ENCODE measurements at regions not wholly inside any gene's neighbourhood (a gene's known extent, or its start where the extent isn't known, plus 50 kb on each side); places are given as distances from the start of the nearest gene placed in this dataset.
"Not testable (repeated sequence)": the region's sequence is repeated elsewhere in the genome, so short reads cannot be mapped to it uniquely, and the experiment has no call there.

GRCh38 chr2:147037048-147037447, 807.8 kb upstream of the ACVR2A start:
- no peak for DNase-seq

GRCh38 chr2:147033044-147033443, 811.8 kb upstream of the ACVR2A start:
- DNase-seq = no peak

GRCh38 chr2:147031897-147032296, 812.9 kb upstream of the ACVR2A start:
- no peak for DNase-seq

GRCh38 chr2:147030966-147031720, 813.7 kb upstream of the ACVR2A start:
- no peak for DNase-seq

- DNase-seq = no peak
Observed at GRCh38 chr2:147027436-147027835, 817.4 kb upstream of the ACVR2A start.

- no peak for DNase-seq
Observed at GRCh38 chr2:147026664-147027295, 818.0 kb upstream of the ACVR2A start.

- DNase-seq = no peak
Observed at GRCh38 chr2:147025646-147026585, 818.9 kb upstream of the ACVR2A start.

- no peak for DNase-seq
Observed at GRCh38 chr2:147019311-147019710, 825.5 kb upstream of the ACVR2A start.

GRCh38 chr2:147017951-147018645, 826.7 kb upstream of the ACVR2A start:
- no peak for DNase-seq

GRCh38 chr2:147016181-147016580, 828.6 kb upstream of the ACVR2A start:
- no peak for DNase-seq

GRCh38 chr2:147015591-147015990, 829.2 kb upstream of the ACVR2A start:
- DNase-seq = no peak

- DNase-seq = no peak
Observed at GRCh38 chr2:147013696-147014392, 831.0 kb upstream of the ACVR2A start.

- DNase-seq = no peak
Observed at GRCh38 chr2:147008481-147008880, 836.3 kb upstream of the ACVR2A start.

GRCh38 chr2:147006736-147007141, 838.1 kb upstream of the ACVR2A start:
- DNase-seq = no peak

- no peak for DNase-seq
Observed at GRCh38 chr2:147003081-147003480, 841.7 kb upstream of the ACVR2A start.

- no peak for DNase-seq
Observed at GRCh38 chr2:147002256-147002655, 842.6 kb upstream of the ACVR2A start.

GRCh38 chr2:147001061-147001460, 843.8 kb upstream of the ACVR2A start:
- DNase-seq = no peak

- DNase-seq = not testable (repeated sequence)
Observed at GRCh38 chr2:147000151-147000550, 844.7 kb upstream of the ACVR2A start.

GRCh38 chr2:146997945-146998344, 846.9 kb upstream of the ACVR2A start:
- DNase-seq = no peak

- no peak for DNase-seq
Observed at GRCh38 chr2:146997488-146997887, 847.3 kb upstream of the ACVR2A start.

GRCh38 chr2:146994246-146994645, 850.6 kb upstream of the ACVR2A start:
- DNase-seq = no peak

GRCh38 chr2:146992466-146992865, 852.4 kb upstream of the ACVR2A start:
- DNase-seq = no peak
